B cell (primary cell): ENCODE measurements at regions not wholly inside any gene's neighbourhood (a gene's known extent, or its start where the extent isn't known, plus 50 kb on each side); places are given as distances from the start of the nearest gene placed in this dataset.

ENCODE experiments used
- EZH2 ChIP-seq: IDR thresholded peaks from 2 replicates; pipeline ENCODE4 v1.6.1; 2012; ENCODE audit warnings: borderline replicate concordance, low read depth, mild to moderate bottlenecking, moderate library complexity, low read length; ENCODE audit not compliant: insufficient read depth, poor library complexity, severe bottlenecking
- TF ChIP-seq, protein P1 (sequence below): fragments of 200-600 bp; IDR thresholded peaks from one replicate; pipeline ENCODE4 v1.8.0; 2022; ENCODE audit warnings: antibody characterized with exemption, mild to moderate bottlenecking

DNA sequence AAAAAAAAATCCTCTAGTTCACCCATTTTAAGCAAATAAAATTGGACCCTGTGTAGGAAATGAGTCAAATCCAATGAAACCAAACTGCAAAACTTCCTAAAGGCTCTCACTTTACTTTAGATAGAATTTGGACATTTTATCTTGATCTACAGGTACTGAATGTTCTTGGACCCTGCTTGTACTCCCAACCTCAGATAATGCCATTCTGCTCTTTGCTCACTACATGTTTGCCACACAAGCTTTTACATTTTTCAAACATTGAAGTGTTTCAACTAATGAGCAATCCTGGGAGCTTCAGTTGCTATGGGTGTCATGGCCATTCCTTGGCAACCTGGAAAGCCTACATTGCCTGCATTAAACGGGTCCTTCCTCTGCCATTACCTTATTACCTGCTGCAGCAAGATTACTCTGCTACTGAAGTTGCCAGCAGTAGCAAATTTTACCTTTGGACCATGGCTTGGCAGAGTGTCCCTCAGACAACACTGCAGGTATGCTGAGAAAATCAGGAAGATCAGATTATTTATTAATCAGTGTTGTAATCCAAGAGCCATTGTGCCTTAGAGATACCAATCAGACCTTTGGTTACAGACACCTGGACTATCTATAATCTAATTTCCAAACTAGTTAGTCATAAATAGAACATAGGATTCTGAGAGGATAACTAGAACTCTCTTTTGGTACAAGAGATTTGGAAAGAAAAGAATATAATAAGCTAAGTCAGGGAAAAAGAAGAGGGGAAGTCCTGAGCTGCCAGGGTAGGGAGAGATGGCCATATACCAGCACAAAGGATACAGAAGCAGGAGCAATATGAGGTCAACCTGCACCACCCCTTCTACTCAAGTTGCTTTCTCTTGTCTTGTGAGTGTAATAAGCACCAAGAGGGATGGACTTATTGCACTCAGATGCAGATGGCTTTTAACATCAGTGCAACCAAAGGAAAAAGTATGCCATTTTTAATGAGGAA, 293.3 kb upstream of the TFPI start:
- TF ChIP-seq, protein P1, sequence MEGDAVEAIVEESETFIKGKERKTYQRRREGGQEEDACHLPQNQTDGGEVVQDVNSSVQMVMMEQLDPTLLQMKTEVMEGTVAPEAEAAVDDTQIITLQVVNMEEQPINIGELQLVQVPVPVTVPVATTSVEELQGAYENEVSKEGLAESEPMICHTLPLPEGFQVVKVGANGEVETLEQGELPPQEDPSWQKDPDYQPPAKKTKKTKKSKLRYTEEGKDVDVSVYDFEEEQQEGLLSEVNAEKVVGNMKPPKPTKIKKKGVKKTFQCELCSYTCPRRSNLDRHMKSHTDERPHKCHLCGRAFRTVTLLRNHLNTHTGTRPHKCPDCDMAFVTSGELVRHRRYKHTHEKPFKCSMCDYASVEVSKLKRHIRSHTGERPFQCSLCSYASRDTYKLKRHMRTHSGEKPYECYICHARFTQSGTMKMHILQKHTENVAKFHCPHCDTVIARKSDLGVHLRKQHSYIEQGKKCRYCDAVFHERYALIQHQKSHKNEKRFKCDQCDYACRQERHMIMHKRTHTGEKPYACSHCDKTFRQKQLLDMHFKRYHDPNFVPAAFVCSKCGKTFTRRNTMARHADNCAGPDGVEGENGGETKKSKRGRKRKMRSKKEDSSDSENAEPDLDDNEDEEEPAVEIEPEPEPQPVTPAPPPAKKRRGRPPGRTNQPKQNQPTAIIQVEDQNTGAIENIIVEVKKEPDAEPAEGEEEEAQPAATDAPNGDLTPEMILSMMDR: no peak
- TF ChIP-seq EZH2: no peak
